ENCODE measurements at regions not wholly inside any gene's neighbourhood (a gene's known extent, or its start where the extent isn't known, plus 50 kb on each side); places are given as distances from the start of the nearest gene placed in this dataset.

DNA sequence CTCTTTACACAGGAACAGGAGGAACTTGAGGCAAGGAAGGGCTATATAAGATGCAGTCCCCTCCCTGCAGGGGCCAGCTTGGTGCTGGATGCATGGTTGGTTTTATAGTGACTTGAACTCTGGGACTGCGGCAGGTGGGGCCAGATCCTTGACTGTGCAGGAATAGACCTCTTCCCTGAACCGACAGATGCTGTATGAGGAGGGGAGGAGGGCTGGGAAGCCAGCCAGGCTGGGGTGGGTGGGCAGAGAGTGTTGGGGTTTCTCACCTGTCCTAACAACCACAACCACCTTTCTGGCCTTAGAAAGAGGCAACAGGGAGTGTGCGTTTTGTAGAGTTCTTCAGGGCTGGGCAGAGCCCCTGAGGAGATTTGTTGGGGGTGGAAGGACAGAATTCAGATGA is 798.1 kb downstream of the KCNJ18 start:
- Histone ChIP-seq H3K9me2 (replicated peaks; ENCODE audit: insufficient read depth, low read length) (no peaks in the 10 kb centered on the region), H3K4me1 (ENCODE audit: low read length) (no peaks in the 10 kb centered on the region), H3K79me2 (ENCODE audit: low read length) (no peaks in the 10 kb centered on the region), H3F3A (ENCODE audit: insufficient read depth, low read length) (no peaks in the 10 kb centered on the region), H3K27me3 (replicated peaks; ENCODE audit: insufficient read depth, low read length) (no peaks in the 10 kb centered on the region), H3K9ac (ENCODE audit: low read length) (no peak overlapping the region), H3K27ac (ENCODE audit: low read length) (no peak overlapping the region), H2AFZ (ENCODE audit: low read length) (no peak overlapping the region), H3K4me3 (ENCODE audit: low read length) (no peak overlapping the region), H3K36me3 (replicated peaks; ENCODE audit: insufficient read depth, low read length) (no peaks in the 10 kb centered on the region), H4K20me1 (ENCODE audit: insufficient read depth, low read length) (no peaks in the 10 kb centered on the region), H3K4me2 (ENCODE audit: low read depth, low read length) (no peak overlapping the region), H3K9me3 (replicated peaks; ENCODE audit: insufficient read depth, low read length) (no peaks in the 10 kb centered on the region)
- TF ChIP-seq EZH2phosphoT487 (IDR thresholded peaks at IDR 0.05; ENCODE audit: low read length) = no peak
- TF ChIP-seq EZH2 (optimal IDR thresholded peaks at IDR 0.05; ENCODE audit: low read depth, low read length) = no peak
- TF ChIP-seq, protein P1, sequence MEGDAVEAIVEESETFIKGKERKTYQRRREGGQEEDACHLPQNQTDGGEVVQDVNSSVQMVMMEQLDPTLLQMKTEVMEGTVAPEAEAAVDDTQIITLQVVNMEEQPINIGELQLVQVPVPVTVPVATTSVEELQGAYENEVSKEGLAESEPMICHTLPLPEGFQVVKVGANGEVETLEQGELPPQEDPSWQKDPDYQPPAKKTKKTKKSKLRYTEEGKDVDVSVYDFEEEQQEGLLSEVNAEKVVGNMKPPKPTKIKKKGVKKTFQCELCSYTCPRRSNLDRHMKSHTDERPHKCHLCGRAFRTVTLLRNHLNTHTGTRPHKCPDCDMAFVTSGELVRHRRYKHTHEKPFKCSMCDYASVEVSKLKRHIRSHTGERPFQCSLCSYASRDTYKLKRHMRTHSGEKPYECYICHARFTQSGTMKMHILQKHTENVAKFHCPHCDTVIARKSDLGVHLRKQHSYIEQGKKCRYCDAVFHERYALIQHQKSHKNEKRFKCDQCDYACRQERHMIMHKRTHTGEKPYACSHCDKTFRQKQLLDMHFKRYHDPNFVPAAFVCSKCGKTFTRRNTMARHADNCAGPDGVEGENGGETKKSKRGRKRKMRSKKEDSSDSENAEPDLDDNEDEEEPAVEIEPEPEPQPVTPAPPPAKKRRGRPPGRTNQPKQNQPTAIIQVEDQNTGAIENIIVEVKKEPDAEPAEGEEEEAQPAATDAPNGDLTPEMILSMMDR (IDR thresholded peaks at IDR 0.05; ENCODE audit: low read length) = no peak
- no peak for DNase-seq

DNA sequence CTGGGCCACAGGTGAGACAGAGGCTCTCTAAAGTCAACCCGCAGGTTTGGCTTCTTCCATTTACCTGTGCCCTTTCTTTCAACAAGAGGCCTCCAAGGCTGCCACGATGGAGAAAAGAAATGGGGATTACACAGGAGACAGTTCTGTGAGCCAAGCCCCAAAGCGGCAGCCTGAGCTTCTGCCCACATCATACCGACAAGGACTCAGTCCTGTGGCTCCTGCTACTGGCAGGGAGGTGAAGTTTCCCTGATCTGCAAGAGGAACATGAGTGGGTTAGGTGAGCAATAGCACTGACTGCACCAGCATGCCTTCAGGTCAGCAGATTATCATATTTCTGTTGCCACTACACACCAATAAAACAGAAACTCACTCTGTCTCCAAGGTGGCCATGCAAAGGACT is 800.0 kb downstream of the KCNJ18 start:
- H3K9me3 ChIP-seq (replicated peaks; ENCODE audit: insufficient read depth, low read length) = no peaks in the 10 kb centered on the region
- no peak overlapping the region for H3K4me2 ChIP-seq (ENCODE audit: low read depth, low read length)
- H3F3A ChIP-seq (ENCODE audit: insufficient read depth, low read length) = no peaks in the 10 kb centered on the region
- TF ChIP-seq, protein P1 (IDR thresholded peaks at IDR 0.05; ENCODE audit: low read length) = no peak
- TF ChIP-seq EZH2phosphoT487 (IDR thresholded peaks at IDR 0.05; ENCODE audit: low read length) (no peak), EZH2 (optimal IDR thresholded peaks at IDR 0.05; ENCODE audit: low read depth, low read length) (no peak)
- H3K79me2 ChIP-seq (ENCODE audit: low read length) = no peaks in the 10 kb centered on the region
- no peaks in the 10 kb centered on the region for H4K20me1 ChIP-seq (ENCODE audit: insufficient read depth, low read length)
- no peaks in the 10 kb centered on the region for H3K4me1 ChIP-seq (ENCODE audit: low read length)
- no peak for DNase-seq
- H3K4me3 ChIP-seq (ENCODE audit: low read length) = no peak overlapping the region
- no peak overlapping the region for H3K27ac ChIP-seq (ENCODE audit: low read length)
- H2AFZ ChIP-seq (ENCODE audit: low read length) = no peak overlapping the region
- H3K27me3 ChIP-seq (replicated peaks; ENCODE audit: insufficient read depth, low read length) = no peaks in the 10 kb centered on the region
- no peaks in the 10 kb centered on the region for H3K9me2 ChIP-seq (replicated peaks; ENCODE audit: insufficient read depth, low read length)
- H3K9ac ChIP-seq (ENCODE audit: low read length) = no peak overlapping the region
- H3K36me3 ChIP-seq (replicated peaks; ENCODE audit: insufficient read depth, low read length) = no peaks in the 10 kb centered on the region

DNA sequence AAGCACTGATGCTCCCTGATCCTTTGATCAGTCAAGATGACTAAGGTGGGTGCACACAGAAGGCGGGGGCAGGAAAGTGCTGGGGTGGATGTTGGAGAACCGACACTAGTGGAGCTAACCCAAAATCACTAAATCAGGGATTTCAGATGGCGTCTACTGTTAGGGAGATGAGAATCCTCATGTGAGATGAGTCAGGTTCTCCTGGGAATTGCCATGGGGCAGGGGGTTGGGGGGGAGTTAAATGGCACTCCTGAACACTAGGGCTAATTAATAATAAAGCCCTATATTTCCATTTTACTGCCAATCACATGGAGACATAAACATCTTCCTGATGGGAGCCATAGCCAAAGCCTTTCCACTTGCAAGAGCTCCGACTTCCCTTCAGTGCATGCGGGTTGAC is 804.1 kb downstream of the KCNJ18 start:
- Histone ChIP-seq H3K4me2 (ENCODE audit: low read depth, low read length) (no peak overlapping the region), H2AFZ (ENCODE audit: low read length) (no peak overlapping the region), H3K4me1 (ENCODE audit: low read length) (no peaks in the 10 kb centered on the region), H3K79me2 (ENCODE audit: low read length) (no peaks in the 10 kb centered on the region), H3F3A (ENCODE audit: insufficient read depth, low read length) (no peaks in the 10 kb centered on the region), H3K9me3 (replicated peaks; ENCODE audit: insufficient read depth, low read length) (no peaks in the 10 kb centered on the region), H4K20me1 (ENCODE audit: insufficient read depth, low read length) (no peaks in the 10 kb centered on the region), H3K9me2 (replicated peaks; ENCODE audit: insufficient read depth, low read length) (no peaks in the 10 kb centered on the region), H3K27ac (ENCODE audit: low read length) (no peak overlapping the region), H3K9ac (ENCODE audit: low read length) (no peak overlapping the region), H3K4me3 (ENCODE audit: low read length) (no peak overlapping the region), H3K36me3 (replicated peaks; ENCODE audit: insufficient read depth, low read length) (no peaks in the 10 kb centered on the region), H3K27me3 (replicated peaks; ENCODE audit: insufficient read depth, low read length) (no peaks in the 10 kb centered on the region)
- DNase-seq = no peak
- TF ChIP-seq EZH2 (optimal IDR thresholded peaks at IDR 0.05; ENCODE audit: low read depth, low read length) (no peak), EZH2phosphoT487 (IDR thresholded peaks at IDR 0.05; ENCODE audit: low read length) (no peak)
- TF ChIP-seq, protein P1 (IDR thresholded peaks at IDR 0.05; ENCODE audit: low read length) = no peak
